H1 (cell line): ENCODE measurements at regions not wholly inside any gene's neighbourhood (a gene's known extent, or its start where the extent isn't known, plus 50 kb on each side); places are given as distances from the start of the nearest gene placed in this dataset.

ENCODE experiments used
- BCL11A ChIP-seq, 2 experiments: IDR thresholded peaks; one replicate each; pipeline ENCODE4 v1.6.1; 2011; ENCODE audit warnings: low read depth in 2 of 2, low read length in 2 of 2, mild to moderate bottlenecking in 2 of 2
- CREB1 ChIP-seq: IDR thresholded peaks from 2 replicates; pipeline ENCODE4 v1.6.1; 2012; ENCODE audit warnings: inconsistent platforms
- EZH2 ChIP-seq: fragments of 200-600 bp; sonication (generic); IDR thresholded peaks from 2 replicates; pipeline ENCODE4 v1.7.1; 2012; ENCODE audit warnings: low read depth, mild to moderate bottlenecking, moderate library complexity, low read length, inconsistent platforms; ENCODE audit not compliant: severe bottlenecking
- JUND ChIP-seq: IDR thresholded peaks from 2 replicates; pipeline ENCODE4 v1.6.1; 2011; ENCODE audit warnings: mild to moderate bottlenecking, improper control_type of control experiment, low read length
- PHF8 ChIP-seq: fragments of 200-600 bp; sonication (generic); conservative IDR thresholded peaks from 2 replicates; pipeline ENCODE4 v1.7.1; 2012; ENCODE audit warnings: low read depth, mild to moderate bottlenecking, inconsistent platforms, low read length, moderate library complexity
- POLR2AphosphoS5 ChIP-seq: IDR thresholded peaks from 2 replicates; pipeline ENCODE4 v1.6.1; 2011; ENCODE audit warnings: low read depth, low read length
- TAF1 ChIP-seq: IDR thresholded peaks from 2 replicates; pipeline ENCODE4 v1.6.1; 2011; ENCODE audit warnings: mild to moderate bottlenecking, low read depth, low read length
- TAF7 ChIP-seq: optimal IDR thresholded peaks from 2 replicates; pipeline ENCODE3; 2011; ENCODE audit warnings: low read depth, mild to moderate bottlenecking, inconsistent platforms, low read length, moderate library complexity, borderline replicate concordance
- YY1 ChIP-seq: IDR thresholded peaks from 2 replicates; pipeline ENCODE4 v1.6.1; 2011; ENCODE audit warnings: low read depth, mild to moderate bottlenecking, low read length
- TF ChIP-seq, protein P1 (sequence below), 3 experiments: IDR thresholded peaks; 1 replicate in 2 of 3; 2 replicates in 1 of 3; pipeline versions ENCODE4 v1.5.1 to v1.6.1; 2011; ENCODE audit warnings: low read length in 3 of 3, mild to moderate bottlenecking in 3 of 3, inconsistent platforms in 2 of 3, low read depth in 1 of 3, moderate library complexity in 1 of 3; ENCODE audit not compliant: insufficient read depth in 1 of 3; ENCODE audit errors: control extremely low read depth in 1 of 3
- TF ChIP-seq, protein P2 (sequence below): IDR thresholded peaks from 2 replicates; pipeline ENCODE4 v1.6.1; 2012; ENCODE audit warnings: inconsistent platforms

GRCh38 chr13:108444448-108444847, 174.9 kb downstream of the TNFSF13B start:
- no peak for TF ChIP-seq EZH2
- no peak for TF ChIP-seq JUND
- TF ChIP-seq, protein P1, sequence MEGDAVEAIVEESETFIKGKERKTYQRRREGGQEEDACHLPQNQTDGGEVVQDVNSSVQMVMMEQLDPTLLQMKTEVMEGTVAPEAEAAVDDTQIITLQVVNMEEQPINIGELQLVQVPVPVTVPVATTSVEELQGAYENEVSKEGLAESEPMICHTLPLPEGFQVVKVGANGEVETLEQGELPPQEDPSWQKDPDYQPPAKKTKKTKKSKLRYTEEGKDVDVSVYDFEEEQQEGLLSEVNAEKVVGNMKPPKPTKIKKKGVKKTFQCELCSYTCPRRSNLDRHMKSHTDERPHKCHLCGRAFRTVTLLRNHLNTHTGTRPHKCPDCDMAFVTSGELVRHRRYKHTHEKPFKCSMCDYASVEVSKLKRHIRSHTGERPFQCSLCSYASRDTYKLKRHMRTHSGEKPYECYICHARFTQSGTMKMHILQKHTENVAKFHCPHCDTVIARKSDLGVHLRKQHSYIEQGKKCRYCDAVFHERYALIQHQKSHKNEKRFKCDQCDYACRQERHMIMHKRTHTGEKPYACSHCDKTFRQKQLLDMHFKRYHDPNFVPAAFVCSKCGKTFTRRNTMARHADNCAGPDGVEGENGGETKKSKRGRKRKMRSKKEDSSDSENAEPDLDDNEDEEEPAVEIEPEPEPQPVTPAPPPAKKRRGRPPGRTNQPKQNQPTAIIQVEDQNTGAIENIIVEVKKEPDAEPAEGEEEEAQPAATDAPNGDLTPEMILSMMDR (IDR thresholded peaks at IDR 0.05; ENCODE audit: control extremely low read depth in 1 of 3, insufficient read depth in 1 of 3, low read depth in 1 of 3, low read length in 3 of 3), result no peak
- TF ChIP-seq YY1, result no peak
- TF ChIP-seq PHF8, result no peak
- TF ChIP-seq TAF1, result no peak
- no peak for TF ChIP-seq BCL11A (IDR thresholded peaks at IDR 0.05; ENCODE audit: low read depth in 2 of 2, low read length in 2 of 2)
- TF ChIP-seq CREB1, result no peak
- TF ChIP-seq, protein P2, sequence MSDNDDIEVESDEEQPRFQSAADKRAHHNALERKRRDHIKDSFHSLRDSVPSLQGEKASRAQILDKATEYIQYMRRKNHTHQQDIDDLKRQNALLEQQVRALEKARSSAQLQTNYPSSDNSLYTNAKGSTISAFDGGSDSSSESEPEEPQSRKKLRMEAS, result no peak
- TF ChIP-seq TAF7, result no peak
- TF ChIP-seq POLR2AphosphoS5, result no peak
